Endodermal cell (in vitro differentiated cells): ENCODE measurements at regions not wholly inside any gene's neighbourhood (a gene's known extent, or its start where the extent isn't known, plus 50 kb on each side); places are given as distances from the start of the nearest gene placed in this dataset.

Experiments
- DNase-seq: peaks from one replicate; pipeline ENCODE4 v3.0.0-alpha.2; 2017
- H3K27ac ChIP-seq: 2 replicates; pipeline ENCODE4 v1.5.1; 2013; ENCODE audit warnings: mild to moderate bottlenecking, low read depth, low read length, moderate library complexity
- H3K27me3 ChIP-seq: 2 replicates; pipeline ENCODE4 v1.6.1; 2013; ENCODE audit warnings: mild to moderate bottlenecking, low read length, moderate library complexity; ENCODE audit not compliant: insufficient read depth, control insufficient read depth, poor library complexity, severe bottlenecking
- H3K36me3 ChIP-seq: 2 replicates; pipeline ENCODE4 v1.7.0; 2013; ENCODE audit warnings: mild to moderate bottlenecking, low read length, moderate library complexity; ENCODE audit not compliant: control insufficient read depth, insufficient read depth
- H3K4me1 ChIP-seq: one replicate; pipeline ENCODE4 v1.7.0; 2013; ENCODE audit warnings: low read length; ENCODE audit not compliant: control insufficient read depth, insufficient read depth
- H3K4me3 ChIP-seq: 2 replicates; pipeline ENCODE4 v1.5.1; 2013; ENCODE audit warnings: mild to moderate bottlenecking, low read length, moderate library complexity
- H3K9ac ChIP-seq: 2 replicates; pipeline ENCODE4 v1.6.1; 2013; ENCODE audit warnings: mild to moderate bottlenecking, low read length, moderate library complexity; ENCODE audit not compliant: poor library complexity, severe bottlenecking; ENCODE audit errors: extremely low read depth
- H3K9me3 ChIP-seq: 2 replicates; pipeline ENCODE4 v1.6.1; 2013; ENCODE audit warnings: mild to moderate bottlenecking, low read length, moderate library complexity; ENCODE audit not compliant: control insufficient read depth
- H3K27ac Mint-ChIP-seq: 2 replicates; pipeline ENCODE4 v1.8.0; 2020; ENCODE audit warnings: mixed read lengths
- H3K27me3 Mint-ChIP-seq: 2 replicates; pipeline ENCODE4 v1.8.0; 2021; ENCODE audit warnings: mild to moderate bottlenecking, mixed read lengths; ENCODE audit not compliant: insufficient read depth
- H3K36me3 Mint-ChIP-seq: 2 replicates; pipeline ENCODE4 v1.8.0; 2020; ENCODE audit warnings: low read depth, mixed read lengths
- H3K4me1 Mint-ChIP-seq: 2 replicates; pipeline ENCODE4 v1.8.0; 2020; ENCODE audit warnings: mixed read lengths
- H3K4me3 Mint-ChIP-seq: 2 replicates; pipeline ENCODE4 v1.8.0; 2020; ENCODE audit warnings: mild to moderate bottlenecking, moderate library complexity, mixed read lengths
- H3K9me3 Mint-ChIP-seq: 2 replicates; pipeline ENCODE4 v1.8.0; 2020; ENCODE audit warnings: mild to moderate bottlenecking, mixed read lengths
- CTCF ChIP-seq: fragments of 200-600 bp; sonication (generic); conservative IDR thresholded peaks from 2 replicates; pipeline ENCODE4 v1.5.0; 2021; ENCODE audit warnings: antibody characterized with exemption, mild to moderate bottlenecking
- WGBS, 2 experiments: methylation state at CpG; one replicate each; pipeline versions ENCODE4 v1.1.5 to v1.1.7; 2013; ENCODE audit warnings: missing lambda C conversion rate in 2 of 2, mixed read lengths in 1 of 2; ENCODE audit not compliant: insufficient coverage in 1 of 2, insufficient read length in 1 of 2; 5-methylcytosine and 5-hydroxymethylcytosine counted together

GRCh38 chr6:22899426-22899825 lies 330.1 kb downstream of the HDGFL1 start:
- H3K27ac Mint-ChIP-seq, result no peak overlapping the region
- TF ChIP-seq CTCF, result no peak
- WGBS, 2 experiments, result 91 to 100% methylated on average over 1 of the region's 1 CpG
- no peak overlapping the region for H3K4me3 ChIP-seq
- no peaks in the 10 kb centered on the region for H3K9me3 ChIP-seq
- no peaks in the 10 kb centered on the region for H3K27me3 ChIP-seq
- H3K27me3 Mint-ChIP-seq, result no peaks in the 10 kb centered on the region
- H3K4me1 ChIP-seq, result no peaks in the 10 kb centered on the region
- peaks cover 7% of the 10 kb centered on the region for H3K4me1 Mint-ChIP-seq
- no peak overlapping the region for H3K27ac ChIP-seq
- no peaks in the 10 kb centered on the region for H3K36me3 ChIP-seq
- H3K9me3 Mint-ChIP-seq, result peaks cover 2% of the 10 kb centered on the region
- DNase-seq, result no peak
- H3K36me3 Mint-ChIP-seq, result no peaks in the 10 kb centered on the region
- no peak overlapping the region for H3K9ac ChIP-seq
- no peak overlapping the region for H3K4me3 Mint-ChIP-seq

GRCh38 chr6:22903826-22904225 lies 334.5 kb downstream of the HDGFL1 start:
- Mint-ChIP-seq H3K4me3 (no peak overlapping the region), H3K36me3 (no peaks in the 10 kb centered on the region), H3K4me1 (peaks cover 10% of the 10 kb centered on the region), H3K27me3 (peaks cover 6% of the 10 kb centered on the region), H3K9me3 (peaks cover 2% of the 10 kb centered on the region), H3K27ac (no peak overlapping the region)
- DNase-seq, result no peak
- Histone ChIP-seq H3K9ac (no peak overlapping the region), H3K27ac (no peak overlapping the region), H3K4me3 (no peak overlapping the region), H3K9me3 (no peaks in the 10 kb centered on the region), H3K4me1 (no peaks in the 10 kb centered on the region), H3K36me3 (no peaks in the 10 kb centered on the region), H3K27me3 (no peaks in the 10 kb centered on the region)
- WGBS, 2 experiments, result 89 to 97% methylated on average over 2 of the region's 3 CpGs
- TF ChIP-seq CTCF, result no peak

DNA sequence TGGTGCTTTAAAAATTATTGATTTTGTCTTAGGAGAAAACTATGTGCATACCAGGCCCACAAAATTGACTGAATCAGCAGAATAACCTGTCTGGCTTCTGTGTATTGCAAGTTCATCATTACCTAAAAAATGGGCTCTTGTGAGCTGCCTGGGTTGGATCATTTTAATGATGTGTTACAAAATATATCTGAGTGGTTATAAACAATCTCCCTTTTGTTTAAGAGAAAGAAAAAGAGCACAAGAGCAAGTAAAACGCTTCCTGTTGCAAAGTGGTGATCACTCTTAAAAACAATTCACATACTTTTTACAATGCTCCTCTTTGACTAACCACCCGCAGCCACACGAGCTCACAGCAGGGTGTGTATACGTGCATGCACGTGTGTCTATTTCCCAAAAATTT lies 335.1 kb downstream of the HDGFL1 start:
- Histone ChIP-seq H3K9me3 (no peaks in the 10 kb centered on the region), H3K9ac (no peak overlapping the region), H3K27ac (no peak overlapping the region), H3K4me1 (no peaks in the 10 kb centered on the region), H3K4me3 (no peak overlapping the region), H3K36me3 (no peaks in the 10 kb centered on the region), H3K27me3 (no peaks in the 10 kb centered on the region)
- Mint-ChIP-seq H3K9me3 (peaks cover 2% of the 10 kb centered on the region), H3K4me1 (peaks cover 10% of the 10 kb centered on the region), H3K4me3 (no peak overlapping the region), H3K27me3 (peaks cover 6% of the 10 kb centered on the region), H3K36me3 (no peaks in the 10 kb centered on the region), H3K27ac (peak overlapping the region; percentile 52)
- 65% methylated on average over 5 of the region's 5 CpGs; no CpG with 5 or more reads in 1 of the 2 experiments for WGBS, 2 experiments
- no peak for TF ChIP-seq CTCF
- no peak for DNase-seq
